Uterus (tissue), 3 donors: ENCODE measurements at regions not wholly inside any gene's neighbourhood (a gene's known extent, or its start where the extent isn't known, plus 50 kb on each side); places are given as distances from the start of the nearest gene placed in this dataset.
"Not testable (repeated sequence)": the region's sequence is repeated elsewhere in the genome, so short reads cannot be mapped to it uniquely, and the experiment has no call there.

Experiments
- DNase-seq, 2 donors: peaks; one replicate each; pipeline ENCODE4 v3.0.0-alpha.2; 2019 to 2020
- H3K27ac ChIP-seq, 2 donors: fragments of 200-600 bp; sonication (generic); 1 replicate in 1 of 2; 2 replicates in 1 of 2; pipeline ENCODE4 v1.5.1; 2016 to 2018
- H3K27me3 ChIP-seq, 2 donors: fragments of 200-600 bp; sonication (generic); one replicate each; pipeline ENCODE4 v1.5.1; 2018 to 2019; ENCODE audit warnings: control low read depth in 1 of 2
- H3K36me3 ChIP-seq, 2 donors: fragments of 200-600 bp; sonication (generic); one replicate each; pipeline ENCODE4 v1.5.1; 2019; ENCODE audit warnings: control low read depth in 1 of 2
- H3K4me1 ChIP-seq, 2 donors: fragments of 200-600 bp; sonication (generic); one replicate each; pipeline ENCODE4 v1.5.1; 2018 to 2019; ENCODE audit warnings: control low read depth in 1 of 2
- H3K4me3 ChIP-seq, 2 donors: fragments of 200-600 bp; sonication (generic); 1 replicate in 1 of 2; 2 replicates in 1 of 2; pipeline ENCODE4 v1.5.1; 2018 to 2019; ENCODE audit warnings: mild to moderate bottlenecking in 1 of 2
- H3K9me3 ChIP-seq, 2 donors: fragments of 200-600 bp; sonication (generic); one replicate each; pipeline ENCODE4 v1.5.1; 2019; ENCODE audit warnings: control low read depth in 1 of 2
- CTCF ChIP-seq, 4 experiments: fragments of 200-600 bp in 2 of 4; fragments of 450-650 bp in 2 of 4; sonication (generic) in 2 of 4; IDR thresholded peaks; one replicate each; pipeline ENCODE4 v1.5.1; 2016 to 2019; ENCODE audit warnings: antibody characterized with exemption in 4 of 4, mild to moderate bottlenecking in 2 of 4, moderate library complexity in 1 of 4
- POLR2A ChIP-seq, 2 donors: fragments of 450-650 bp; IDR thresholded peaks; one replicate each; pipeline ENCODE4 v1.6.1; 2016; ENCODE audit warnings: antibody characterized with exemption in 2 of 2, mild to moderate bottlenecking in 1 of 2, moderate library complexity in 1 of 2
- intact Hi-C: fragments of 100-400 bp; cut with DNase I; formaldehyde crosslinking; loops from one replicate; pipeline ENCODE4 v1.15.1; 2023; ENCODE audit warnings: low total_unique reads
- donor health status: DM: yes; HTN: yes; CAD: no.

GRCh38 chr14:38357557-38357956 lies 101.7 kb upstream of the CLEC14A start:
- H3K27ac ChIP-seq, result no peak overlapping the region
- no peaks in the 10 kb centered on the region for H3K27me3 ChIP-seq
- TF ChIP-seq CTCF (IDR thresholded peaks at IDR 0.05) (no peak), POLR2A (IDR thresholded peaks at IDR 0.05) (no peak)
- H3K9me3 ChIP-seq, result no peaks in the 10 kb centered on the region
- H3K36me3 ChIP-seq, result no peaks in the 10 kb centered on the region
- DNase-seq, result peak in 1 of 2 donors; percentile 17
- no peaks in the 10 kb centered on the region for H3K4me1 ChIP-seq
- intact Hi-C loops, result no loop called here
- H3K4me3 ChIP-seq, result no peak overlapping the region

DNA sequence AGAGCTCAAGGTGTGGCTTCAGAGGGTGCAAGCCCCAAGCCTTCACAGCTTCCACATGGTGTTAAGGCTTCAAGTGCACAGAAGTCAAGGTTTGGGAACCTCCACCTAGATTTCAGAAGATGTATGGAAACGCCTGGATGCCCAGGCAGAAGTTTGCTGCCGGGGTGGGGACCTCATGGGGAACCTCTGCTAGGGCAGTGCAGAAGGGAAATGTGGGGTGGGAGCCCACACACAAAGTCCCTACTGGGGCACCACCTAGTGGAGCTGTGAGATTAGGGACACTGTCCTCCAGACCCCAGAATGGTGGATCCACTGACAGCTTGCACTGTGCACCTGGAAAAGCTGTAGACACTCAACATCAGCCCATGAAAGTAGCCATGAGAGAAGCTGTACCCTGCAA lies 99.6 kb upstream of the CLEC14A start:
- H3K4me3 ChIP-seq, H3K36me3 ChIP-seq, H3K27ac ChIP-seq, intact Hi-C loops, H3K9me3 ChIP-seq, H3K27me3 ChIP-seq, DNase-seq, H3K4me1 ChIP-seq: not testable (repeated sequence)

- H3K9me3 ChIP-seq, result no peaks in the 10 kb centered on the region
- intact Hi-C loops, result no loop called here
- H3K4me1 ChIP-seq, result no peaks in the 10 kb centered on the region
- H3K27me3 ChIP-seq, result no peaks in the 10 kb centered on the region
- TF ChIP-seq CTCF (IDR thresholded peaks at IDR 0.05), result no peak
- no peak for TF ChIP-seq POLR2A (IDR thresholded peaks at IDR 0.05)
- no peak for DNase-seq
- no peaks in the 10 kb centered on the region for H3K36me3 ChIP-seq
- no peak overlapping the region for H3K27ac ChIP-seq
- H3K4me3 ChIP-seq, result no peak overlapping the region
These were observed 94.2 kb upstream of the CLEC14A start for GRCh38 chr14:38350102-38350501.

GRCh38 chr14:38342803-38343202 lies 86.9 kb upstream of the CLEC14A start:
- no peak for DNase-seq
- H3K9me3 ChIP-seq, result no peaks in the 10 kb centered on the region
- H3K36me3 ChIP-seq, result no peaks in the 10 kb centered on the region
- intact Hi-C loops, result no loop called here
- no peaks in the 10 kb centered on the region for H3K27me3 ChIP-seq
- no peak overlapping the region for H3K4me3 ChIP-seq
- no peak overlapping the region for H3K27ac ChIP-seq
- no peak for TF ChIP-seq CTCF (IDR thresholded peaks at IDR 0.05)
- TF ChIP-seq POLR2A (IDR thresholded peaks at IDR 0.05), result no peak
- no peaks in the 10 kb centered on the region for H3K4me1 ChIP-seq

DNA sequence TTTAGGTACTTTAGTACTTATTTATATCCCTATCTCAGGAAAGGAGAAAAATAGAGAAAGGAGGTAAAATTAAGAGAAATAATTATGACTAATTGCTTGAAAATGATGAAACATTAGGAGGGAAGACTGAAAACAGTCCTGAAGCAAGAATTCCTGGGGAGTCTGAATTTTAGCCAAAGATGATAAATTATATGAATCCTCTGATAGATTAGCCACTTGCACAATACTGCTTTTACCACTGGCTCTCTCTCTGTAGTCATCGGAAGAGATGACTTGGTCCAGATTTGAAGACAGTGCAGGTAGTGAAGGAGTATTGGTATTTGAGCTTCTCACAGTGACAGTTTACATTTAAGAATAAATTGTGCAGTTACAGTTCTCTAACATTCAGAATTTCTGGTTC lies 83.8 kb upstream of the CLEC14A start:
- Histone ChIP-seq H3K36me3 (no peaks in the 10 kb centered on the region), H3K27me3 (no peaks in the 10 kb centered on the region), H3K4me1 (no peaks in the 10 kb centered on the region), H3K4me3 (no peak overlapping the region), H3K27ac (no peak overlapping the region), H3K9me3 (no peaks in the 10 kb centered on the region)
- no peak for TF ChIP-seq CTCF (IDR thresholded peaks at IDR 0.05)
- no peak for TF ChIP-seq POLR2A (IDR thresholded peaks at IDR 0.05)
- no peak for DNase-seq
- intact Hi-C loops, result no loop called here

- H3K9me3 ChIP-seq, result no peaks in the 10 kb centered on the region
- no peak overlapping the region for H3K27ac ChIP-seq
- no peaks in the 10 kb centered on the region for H3K36me3 ChIP-seq
- no peak for TF ChIP-seq POLR2A (IDR thresholded peaks at IDR 0.05)
- intact Hi-C loops, result no loop called here
- DNase-seq, result no peak
- H3K4me1 ChIP-seq, result no peaks in the 10 kb centered on the region
- no peak overlapping the region for H3K4me3 ChIP-seq
- no peaks in the 10 kb centered on the region for H3K27me3 ChIP-seq
These were observed 80.4 kb upstream of the CLEC14A start for GRCh38 chr14:38336298-38336697.
